HepG2 (cell line): ENCODE measurements at regions not wholly inside any gene's neighbourhood (a gene's known extent, or its start where the extent isn't known, plus 50 kb on each side); places are given as distances from the start of the nearest gene placed in this dataset.

Experiments
- ATAC-seq: fragments of 200-7000 bp; cut with Tn5 transposase; 3 replicates; pipeline ENCODE4 v1.9.1; 2020; ENCODE audit warnings: mild to moderate bottlenecking, moderate library complexity
- BruUV-seq: library from RNA; stranded (reverse); fragments of 400-500 nt; replicated peaks from 2 replicates; lab custom pipeline; 2021; lab: Mats Ljungman, UMichigan
- CTCF ChIA-PET: fragments of 300-600 bp; formaldehyde crosslinking; extraction: SDS; loops from one replicate; lab custom pipeline; 2021; ENCODE audit warnings: low total read pairs, inconsistent platforms, low intra/inter-chr PET ratio; lab: Yijun Ruan, JAX
- POLR2A ChIA-PET: fragments of 350-600 bp; sonication (Branson Sonifier 250); formaldehyde crosslinking; loops from one replicate; lab custom pipeline; 2020; ENCODE audit warnings: antibody characterized with exemption, inconsistent platforms; lab: Yijun Ruan, JAX
- DNase-seq: peaks from one replicate; pipeline ENCODE4 v3.0.0-alpha.2; 2015; ENCODE audit warnings: low spot score
- FAIRE-seq: peaks from 3 replicates; lab custom pipeline; 2011; peaks lifted over from hg19 to GRCh38; lab: Jason Lieb, UNC
- H2AFZ ChIP-seq: one replicate; pipeline ENCODE4 v1.6.1; 2011; ENCODE audit warnings: low read length, inconsistent platforms
- H3K27ac ChIP-seq: fragments of 300-600 bp; 3 replicates; pipeline ENCODE4 v1.8.0; 2011; ENCODE audit warnings: mixed run types, mild to moderate bottlenecking, mixed read lengths, low read length, inconsistent platforms; ENCODE audit not compliant: insufficient read depth; ENCODE audit errors: extremely low read length
- H3K27me3 ChIP-seq, 2 experiments: fragments of 200-600 bp in 1 of 2; 2 replicates in 1 of 2; 3 replicates in 1 of 2; pipeline versions ENCODE4 v1.6.0 to v1.8.0; 2011; ENCODE audit warnings: low read length in 2 of 2, mild to moderate bottlenecking in 2 of 2, moderate library complexity in 2 of 2, inconsistent platforms in 1 of 2; ENCODE audit not compliant: insufficient read depth in 2 of 2, control insufficient read depth in 1 of 2
- H3K36me3 ChIP-seq, 2 experiments: fragments of 200-600 bp in 1 of 2; replicated peaks in 1 of 2; 2 replicates in 1 of 2; 3 replicates in 1 of 2; pipeline versions ENCODE4 v1.5.1 to v1.8.0; 2011; ENCODE audit warnings: low read length in 2 of 2, inconsistent platforms in 1 of 2; ENCODE audit not compliant: insufficient read depth in 2 of 2, control insufficient read depth in 1 of 2
- H3K4me1 ChIP-seq: 2 replicates; pipeline ENCODE4 v1.5.1; 2012; ENCODE audit warnings: low read length, inconsistent platforms; ENCODE audit not compliant: insufficient read depth
- H3K4me2 ChIP-seq: 2 replicates; pipeline ENCODE4 v1.6.0; 2011; ENCODE audit warnings: low read depth, low read length, inconsistent platforms
- H3K4me3 ChIP-seq, 3 experiments: fragments of 200-600 bp in 1 of 3; sonication (generic), shearing (Covaris generic) in 1 of 3; replicated peaks in 1 of 3; 2 replicates each; pipeline ENCODE4 v1.5.1; 2011 to 2016; ENCODE audit warnings: low read length in 3 of 3, inconsistent platforms in 2 of 3, low read depth in 2 of 3, mild to moderate bottlenecking in 2 of 3, control low read depth in 1 of 3, mixed read lengths in 1 of 3; ENCODE audit not compliant: insufficient read depth in 1 of 3
- H3K79me2 ChIP-seq: one replicate; pipeline ENCODE4 v1.6.1; 2011; ENCODE audit warnings: low read length, inconsistent platforms; ENCODE audit not compliant: insufficient read depth
- H3K9ac ChIP-seq: 2 replicates; pipeline ENCODE4 v1.6.0; 2011; ENCODE audit warnings: mild to moderate bottlenecking, low read depth, low read length, inconsistent platforms; ENCODE audit not compliant: insufficient read depth
- H3K9me3 ChIP-seq: 2 replicates; pipeline ENCODE4 v1.5.1; 2012; ENCODE audit warnings: mild to moderate bottlenecking, low read length
- H4K20me1 ChIP-seq: 2 replicates; pipeline ENCODE4 v1.6.0; 2011; ENCODE audit warnings: inconsistent platforms, mild to moderate bottlenecking, low read length, moderate library complexity; ENCODE audit not compliant: insufficient read depth
- AKAP8 ChIP-seq: sonication (generic); formaldehyde crosslinking; IDR thresholded peaks from 2 replicates; pipeline ENCODE4 v1.5.1; 2020; ENCODE audit warnings: mild to moderate bottlenecking, missing genetic modification reagents
- ARID3A ChIP-seq: IDR thresholded peaks from 2 replicates; pipeline ENCODE4 v1.6.1; 2012; ENCODE audit warnings: low read depth, low read length, improper control_type of control experiment
- ETS1 ChIP-seq: sonication (generic); formaldehyde crosslinking; IDR thresholded peaks from 2 replicates; pipeline ENCODE4 v1.4.0; 2020; ENCODE audit warnings: missing genetic modification reagents
- FOSL2 ChIP-seq: sonication (generic); formaldehyde crosslinking; IDR thresholded peaks from 2 replicates; pipeline ENCODE4 v1.4.0; 2020; ENCODE audit warnings: missing genetic modification reagents
- IRF9 ChIP-seq: sonication (generic); formaldehyde crosslinking; IDR thresholded peaks from 2 replicates; pipeline ENCODE4 v1.8.0; 2022; ENCODE audit warnings: missing genetic modification reagents, mild to moderate bottlenecking, borderline replicate concordance
- MTA1 ChIP-seq: sonication (generic); formaldehyde crosslinking; IDR thresholded peaks from 2 replicates; pipeline ENCODE4 v1.4.0; 2020; ENCODE audit warnings: missing genetic modification reagents, mild to moderate bottlenecking, borderline replicate concordance
- MXD4 ChIP-seq: IDR thresholded peaks from 2 replicates; pipeline ENCODE4 v1.6.1; 2016; ENCODE audit warnings: mild to moderate bottlenecking, missing biosample characterization, missing genetic modification reagents
- NFE2 ChIP-seq: sonication (generic); formaldehyde crosslinking; IDR thresholded peaks from 2 replicates; pipeline ENCODE4 v1.4.0; 2020; ENCODE audit warnings: missing genetic modification reagents
- PATZ1 ChIP-seq: sonication (generic); formaldehyde crosslinking; IDR thresholded peaks from 2 replicates; pipeline ENCODE4 v1.4.0; 2020; ENCODE audit warnings: missing genetic modification reagents
- PAWR ChIP-seq: sonication (generic); formaldehyde crosslinking; IDR thresholded peaks from 2 replicates; pipeline ENCODE4 v1.4.0; 2020; ENCODE audit warnings: missing genetic modification reagents, mild to moderate bottlenecking, borderline replicate concordance
- RFX5 ChIP-seq: IDR thresholded peaks from 2 replicates; pipeline ENCODE4 v1.6.1; 2011; ENCODE audit warnings: low read depth, low read length, improper control_type of control experiment
- ZBTB46 ChIP-seq: sonication (generic); formaldehyde crosslinking; IDR thresholded peaks from 2 replicates; pipeline ENCODE4 v1.4.0; 2020; ENCODE audit warnings: mild to moderate bottlenecking, missing genetic modification reagents, borderline replicate concordance
- ZFP36L2 ChIP-seq: sonication (generic); formaldehyde crosslinking; IDR thresholded peaks from 2 replicates; pipeline ENCODE4 v1.4.0; 2020; ENCODE audit warnings: missing genetic modification reagents
- ZNF44 ChIP-seq: sonication (generic); formaldehyde crosslinking; IDR thresholded peaks from 2 replicates; pipeline ENCODE4 v1.5.1; 2020; ENCODE audit warnings: mild to moderate bottlenecking, missing genetic modification reagents
- ZNF558 ChIP-seq: sonication (generic); formaldehyde crosslinking; IDR thresholded peaks from 2 replicates; pipeline ENCODE4 v1.9.0; 2022; ENCODE audit warnings: mild to moderate bottlenecking, missing genetic modification reagents, borderline replicate concordance
- ZNF800 ChIP-seq: sonication (generic); formaldehyde crosslinking; IDR thresholded peaks from 2 replicates; pipeline ENCODE4 v1.4.0; 2020; ENCODE audit warnings: missing genetic modification reagents
- WGBS: methylation state at CpG from one replicate; pipeline ENCODE4 v1.1.6; 2017; ENCODE audit warnings: low lambda C conversion rate; 5-methylcytosine and 5-hydroxymethylcytosine counted together
- in situ Hi-C: cut with HindIII; loops from 2 replicates; pipeline ENCODE4 v1.10.0; 2017; ENCODE audit warnings: low pct_unique_long_range_greater_than_20kb; ENCODE audit not compliant: extremely low pct_ligation_motif_present
- intact Hi-C: fragments of 100-400 bp; cut with micrococcal nuclease; formaldehyde crosslinking; loops from one replicate; pipeline ENCODE4 v1.10.0; 2022; ENCODE audit not compliant: unreplicated experiment

GRCh38 chr10:5311617-5312016, 53.1 kb upstream of the UCN3 start:
- 0% methylated on average over 1 of the region's 1 CpG for WGBS
- no peak for DNase-seq
- peaks cover 2% of the 10 kb centered on the region; the same call in 1 of the 2 replicates for H3K9me3 ChIP-seq
- no peak for ATAC-seq
- intact Hi-C loops = no loop called here
- H3K4me1 ChIP-seq = no peaks in the 10 kb centered on the region
- no peak for FAIRE-seq
- H3K27ac ChIP-seq = no peak overlapping the region
- no peaks in the 10 kb centered on the region for H3K79me2 ChIP-seq
- ChIA-PET CTCF (no interaction called here), POLR2A (no interaction called here)
- no TSS peak for BruUV-seq
- in situ Hi-C loops = no loop called here
- no peaks in the 10 kb centered on the region for H4K20me1 ChIP-seq
- H2AFZ ChIP-seq = no peak overlapping the region
- no peak overlapping the region for H3K9ac ChIP-seq
- no peaks in the 10 kb centered on the region for H3K36me3 ChIP-seq
- H3K27me3 ChIP-seq = peaks cover 1 to 41% of the 10 kb centered on the region in 2 experiments; a peak in 3 of 5 replicates
- H3K4me2 ChIP-seq = no peak overlapping the region
- no peak overlapping the region for H3K4me3 ChIP-seq
- no peak for TF ChIP-seq ARID3A
- no peak for TF ChIP-seq PAWR (CRISPR knock-in tag)
- no peak for TF ChIP-seq ZNF44 (CRISPR knock-in tag)
- TF ChIP-seq ZBTB46 = no peak
- TF ChIP-seq PATZ1 (CRISPR knock-in tag) = no peak
- no peak for TF ChIP-seq MTA1 (CRISPR knock-in tag)
- no peak for TF ChIP-seq ETS1
- TF ChIP-seq ZFP36L2 (CRISPR knock-in tag) = no peak
- TF ChIP-seq ZNF558 (CRISPR knock-in tag) = no peak
- TF ChIP-seq ZNF800 (CRISPR knock-in tag) = no peak
- no peak for TF ChIP-seq RFX5
- no peak for TF ChIP-seq AKAP8 (CRISPR knock-in tag)
- no peak for TF ChIP-seq MXD4 (CRISPR knock-in tag)
- no peak for TF ChIP-seq IRF9 (CRISPR knock-in tag)
- no peak for TF ChIP-seq FOSL2
- TF ChIP-seq NFE2 (CRISPR knock-in tag) = no peak
